Trophoblast cell (in vitro differentiated cells and primary cell): ENCODE measurements at regions not wholly inside any gene's neighbourhood (a gene's known extent, or its start where the extent isn't known, plus 50 kb on each side); places are given as distances from the start of the nearest gene placed in this dataset.

ENCODE experiments used
- DNase-seq, 2 donors: peaks; one replicate each; pipeline ENCODE4 v3.0.0-alpha.2; 2016
- H2AFZ ChIP-seq: 2 replicates; pipeline ENCODE4 v1.6.1; 2013; ENCODE audit warnings: low read length, moderate library complexity, mild to moderate bottlenecking; ENCODE audit not compliant: insufficient read depth, poor library complexity
- H2AK5ac ChIP-seq: 2 replicates; pipeline ENCODE4 v1.6.1; 2013; ENCODE audit warnings: mild to moderate bottlenecking, low read length
- H2BK120ac ChIP-seq: 2 replicates; pipeline ENCODE4 v1.6.1; 2013; ENCODE audit warnings: low read length, mild to moderate bottlenecking, moderate library complexity; ENCODE audit not compliant: insufficient read depth, poor library complexity
- H2BK12ac ChIP-seq: 2 replicates; pipeline ENCODE4 v1.6.1; 2013; ENCODE audit warnings: mild to moderate bottlenecking, low read length, moderate library complexity
- H2BK5ac ChIP-seq: 2 replicates; pipeline ENCODE4 v1.6.1; 2013; ENCODE audit warnings: low read length, low read depth, moderate library complexity, mild to moderate bottlenecking; ENCODE audit not compliant: poor library complexity
- H3K14ac ChIP-seq: 2 replicates; pipeline ENCODE4 v1.6.1; 2013; ENCODE audit warnings: mild to moderate bottlenecking, low read length
- H3K18ac ChIP-seq: 2 replicates; pipeline ENCODE4 v1.6.1; 2013; ENCODE audit warnings: mild to moderate bottlenecking, low read length
- H3K23ac ChIP-seq: 2 replicates; pipeline ENCODE4 v1.6.1; 2013; ENCODE audit warnings: low read length
- H3K27ac ChIP-seq: 2 replicates; pipeline ENCODE4 v1.5.1; 2013; ENCODE audit warnings: low read depth, mild to moderate bottlenecking, inconsistent platforms, low read length, moderate library complexity
- H3K27me3 ChIP-seq: 2 replicates; pipeline ENCODE4 v1.6.1; 2013; ENCODE audit warnings: inconsistent platforms, mild to moderate bottlenecking, low read length, moderate library complexity; ENCODE audit not compliant: insufficient read depth
- H3K36me3 ChIP-seq, 2 experiments: 1 replicate in 1 of 2; 2 replicates in 1 of 2; pipeline ENCODE4 v1.6.1; 2013; ENCODE audit warnings: low read length in 2 of 2, mild to moderate bottlenecking in 2 of 2, moderate library complexity in 1 of 2; ENCODE audit not compliant: insufficient read depth in 2 of 2, control insufficient read depth in 1 of 2
- H3K4ac ChIP-seq: 2 replicates; pipeline ENCODE4 v1.6.1; 2013; ENCODE audit warnings: low read depth, mild to moderate bottlenecking, low read length, moderate library complexity
- H3K4me1 ChIP-seq, 2 experiments: 1 replicate in 1 of 2; 2 replicates in 1 of 2; pipeline ENCODE4 v1.6.1; 2013; ENCODE audit warnings: low read length in 2 of 2, mild to moderate bottlenecking in 2 of 2, moderate library complexity in 1 of 2; ENCODE audit not compliant: insufficient read depth in 2 of 2, control insufficient read depth in 1 of 2
- H3K4me2 ChIP-seq: 2 replicates; pipeline ENCODE4 v1.6.1; 2013; ENCODE audit warnings: inconsistent platforms, mild to moderate bottlenecking, low read length, moderate library complexity
- H3K4me3 ChIP-seq: 2 replicates; pipeline ENCODE4 v1.5.1; 2013; ENCODE audit warnings: mild to moderate bottlenecking, low read depth, low read length, inconsistent platforms
- H3K79me1 ChIP-seq: one replicate; pipeline ENCODE4 v1.6.1; 2013; ENCODE audit warnings: low read length
- H3K79me2 ChIP-seq: 2 replicates; pipeline ENCODE4 v1.6.1; 2013; ENCODE audit warnings: low read length, mild to moderate bottlenecking; ENCODE audit not compliant: control insufficient read depth, insufficient read depth, poor library complexity
- H3K9ac ChIP-seq: 2 replicates; pipeline ENCODE4 v1.6.1; 2013; ENCODE audit warnings: mild to moderate bottlenecking, low read length
- H3K9me3 ChIP-seq: 2 replicates; pipeline ENCODE4 v1.6.1; 2013; ENCODE audit warnings: low read depth, mild to moderate bottlenecking, control low read depth, inconsistent platforms, low read length; ENCODE audit not compliant: insufficient read depth
- H4K12ac ChIP-seq: 2 replicates; pipeline ENCODE4 v1.6.1; 2013; ENCODE audit warnings: low read depth, mild to moderate bottlenecking, low read length, moderate library complexity
- H4K8ac ChIP-seq: 2 replicates; pipeline ENCODE4 v1.6.1; 2013; ENCODE audit warnings: low read depth, mild to moderate bottlenecking, low read length, moderate library complexity
- H4K91ac ChIP-seq: one replicate; pipeline ENCODE4 v1.6.1; 2013; ENCODE audit warnings: low read depth, mild to moderate bottlenecking, low read length, moderate library complexity
- WGBS: extraction: QIAGEN DNeasy Blood & Tissue Kit; methylation state at CpG from one replicate; pipeline ENCODE4 v1.1.7; 2013; ENCODE audit warnings: missing lambda C conversion rate; ENCODE audit not compliant: insufficient read length, insufficient coverage; ENCODE audit errors: extremely low coverage; 5-methylcytosine and 5-hydroxymethylcytosine counted together

- Histone ChIP-seq H4K8ac (no peak overlapping the region), H2BK5ac (no peak overlapping the region), H3K23ac (no peak overlapping the region), H3K9me3 (peaks cover 8% of the 10 kb centered on the region), H2BK120ac (no peak overlapping the region), H2BK12ac (no peak overlapping the region), H3K36me3 (no peaks in the 10 kb centered on the region), H3K18ac (no peak overlapping the region), H2AFZ (no peak overlapping the region), H3K4me2 (no peak overlapping the region), H3K4me1 (no peaks in the 10 kb centered on the region), H3K27ac (no peak overlapping the region), H4K91ac (no peak overlapping the region), H3K14ac (no peak overlapping the region), H3K79me1 (no peaks in the 10 kb centered on the region), H3K27me3 (no peaks in the 10 kb centered on the region), H3K79me2 (no peaks in the 10 kb centered on the region), H2AK5ac (no peak overlapping the region), H3K9ac (no peak overlapping the region), H4K12ac (no peak overlapping the region), H3K4me3 (no peak overlapping the region), H3K4ac (no peak overlapping the region)
- WGBS, result no CpG with 5 or more reads among the region's 4 CpGs
- no peak for DNase-seq
Measured at GRCh38 chr5:2427983-2428382, 323.5 kb downstream of the IRX2 start.

- H3K4me3 ChIP-seq, result no peak overlapping the region
- H3K18ac ChIP-seq, result no peak overlapping the region
- H3K27me3 ChIP-seq, result no peaks in the 10 kb centered on the region
- no peak overlapping the region for H2BK5ac ChIP-seq
- no peaks in the 10 kb centered on the region for H3K36me3 ChIP-seq
- no peak overlapping the region for H3K4ac ChIP-seq
- H4K8ac ChIP-seq, result no peak overlapping the region
- no peak overlapping the region for H4K12ac ChIP-seq
- no peak overlapping the region for H2AK5ac ChIP-seq
- WGBS, result no CpG with 5 or more reads among the region's 2 CpGs
- H2AFZ ChIP-seq, result no peak overlapping the region
- no peak overlapping the region for H2BK12ac ChIP-seq
- DNase-seq, result no peak
- no peak overlapping the region for H3K4me2 ChIP-seq
- H3K27ac ChIP-seq, result no peak overlapping the region
- H3K79me2 ChIP-seq, result no peaks in the 10 kb centered on the region
- H3K79me1 ChIP-seq, result no peaks in the 10 kb centered on the region
- H3K4me1 ChIP-seq, result no peaks in the 10 kb centered on the region
- H3K23ac ChIP-seq, result no peak overlapping the region
- no peak overlapping the region for H2BK120ac ChIP-seq
- H3K9me3 ChIP-seq, result peaks cover 5% of the 10 kb centered on the region
- H4K91ac ChIP-seq, result no peak overlapping the region
- H3K9ac ChIP-seq, result no peak overlapping the region
- no peak overlapping the region for H3K14ac ChIP-seq
Measured at GRCh38 chr5:2423634-2424033, 327.8 kb downstream of the IRX2 start.

DNA sequence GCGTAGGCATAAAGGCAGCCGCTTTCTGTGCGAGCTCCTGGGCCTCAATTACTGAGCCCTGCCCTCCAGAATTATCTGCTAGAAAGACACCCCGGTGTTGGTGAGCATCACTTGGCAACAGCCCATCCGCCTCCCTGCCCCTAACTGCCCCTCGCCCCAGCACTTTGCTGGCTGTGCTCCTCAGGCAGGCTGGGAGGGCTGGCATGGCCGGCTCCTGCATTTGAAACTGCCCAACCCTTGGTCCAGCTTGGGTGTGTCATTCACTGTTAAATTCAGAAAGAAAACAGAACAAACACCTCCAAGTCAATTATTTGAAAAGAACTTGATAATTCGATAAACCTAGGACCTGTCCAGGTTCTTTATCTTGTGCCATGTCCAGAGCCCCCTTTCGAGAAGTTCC, 334.2 kb downstream of the IRX2 start:
- no peak overlapping the region for H3K18ac ChIP-seq
- no peak overlapping the region for H2AFZ ChIP-seq
- no peak overlapping the region for H3K14ac ChIP-seq
- no peak for DNase-seq
- no CpG with 5 or more reads among the region's 9 CpGs for WGBS
- H3K79me1 ChIP-seq, result no peaks in the 10 kb centered on the region
- no peak overlapping the region for H2BK12ac ChIP-seq
- no peak overlapping the region for H4K91ac ChIP-seq
- no peak overlapping the region for H3K27ac ChIP-seq
- H3K79me2 ChIP-seq, result no peaks in the 10 kb centered on the region
- no peaks in the 10 kb centered on the region for H3K4me1 ChIP-seq
- peaks cover 17% of the 10 kb centered on the region for H3K9me3 ChIP-seq
- no peak overlapping the region for H3K9ac ChIP-seq
- no peak overlapping the region for H4K8ac ChIP-seq
- H3K27me3 ChIP-seq, result no peaks in the 10 kb centered on the region
- H3K4me2 ChIP-seq, result no peak overlapping the region
- no peaks in the 10 kb centered on the region for H3K36me3 ChIP-seq
- H4K12ac ChIP-seq, result no peak overlapping the region
- no peak overlapping the region for H2BK5ac ChIP-seq
- no peak overlapping the region for H3K4me3 ChIP-seq
- H2AK5ac ChIP-seq, result no peak overlapping the region
- no peak overlapping the region for H2BK120ac ChIP-seq
- no peak overlapping the region for H3K4ac ChIP-seq
- H3K23ac ChIP-seq, result no peak overlapping the region

GRCh38 chr5:2415678-2416077, 335.8 kb downstream of the IRX2 start:
- H2BK12ac ChIP-seq, result no peak overlapping the region
- no peak overlapping the region for H3K9ac ChIP-seq
- no peak overlapping the region for H4K91ac ChIP-seq
- H3K4ac ChIP-seq, result no peak overlapping the region
- no peaks in the 10 kb centered on the region for H3K4me1 ChIP-seq
- no peak overlapping the region for H3K14ac ChIP-seq
- H2BK5ac ChIP-seq, result no peak overlapping the region
- H3K79me2 ChIP-seq, result no peaks in the 10 kb centered on the region
- no peaks in the 10 kb centered on the region for H3K27me3 ChIP-seq
- no peak overlapping the region for H2BK120ac ChIP-seq
- no peak overlapping the region for H4K12ac ChIP-seq
- H2AFZ ChIP-seq, result no peak overlapping the region
- no peak overlapping the region for H3K27ac ChIP-seq
- no peak overlapping the region for H2AK5ac ChIP-seq
- no CpG with 5 or more reads among the region's 23 CpGs for WGBS
- H3K18ac ChIP-seq, result no peak overlapping the region
- no peaks in the 10 kb centered on the region for H3K79me1 ChIP-seq
- peaks cover 14% of the 10 kb centered on the region for H3K9me3 ChIP-seq
- DNase-seq, result no peak
- H4K8ac ChIP-seq, result no peak overlapping the region
- H3K4me3 ChIP-seq, result no peak overlapping the region
- H3K4me2 ChIP-seq, result no peak overlapping the region
- no peak overlapping the region for H3K23ac ChIP-seq
- H3K36me3 ChIP-seq, result no peaks in the 10 kb centered on the region
